ENCODE measurements at regions not wholly inside any gene's neighbourhood (a gene's known extent, or its start where the extent isn't known, plus 50 kb on each side); places are given as distances from the start of the nearest gene placed in this dataset.
"Not testable (repeated sequence)": the region's sequence is repeated elsewhere in the genome, so short reads cannot be mapped to it uniquely, and the experiment has no call there.

DNA sequence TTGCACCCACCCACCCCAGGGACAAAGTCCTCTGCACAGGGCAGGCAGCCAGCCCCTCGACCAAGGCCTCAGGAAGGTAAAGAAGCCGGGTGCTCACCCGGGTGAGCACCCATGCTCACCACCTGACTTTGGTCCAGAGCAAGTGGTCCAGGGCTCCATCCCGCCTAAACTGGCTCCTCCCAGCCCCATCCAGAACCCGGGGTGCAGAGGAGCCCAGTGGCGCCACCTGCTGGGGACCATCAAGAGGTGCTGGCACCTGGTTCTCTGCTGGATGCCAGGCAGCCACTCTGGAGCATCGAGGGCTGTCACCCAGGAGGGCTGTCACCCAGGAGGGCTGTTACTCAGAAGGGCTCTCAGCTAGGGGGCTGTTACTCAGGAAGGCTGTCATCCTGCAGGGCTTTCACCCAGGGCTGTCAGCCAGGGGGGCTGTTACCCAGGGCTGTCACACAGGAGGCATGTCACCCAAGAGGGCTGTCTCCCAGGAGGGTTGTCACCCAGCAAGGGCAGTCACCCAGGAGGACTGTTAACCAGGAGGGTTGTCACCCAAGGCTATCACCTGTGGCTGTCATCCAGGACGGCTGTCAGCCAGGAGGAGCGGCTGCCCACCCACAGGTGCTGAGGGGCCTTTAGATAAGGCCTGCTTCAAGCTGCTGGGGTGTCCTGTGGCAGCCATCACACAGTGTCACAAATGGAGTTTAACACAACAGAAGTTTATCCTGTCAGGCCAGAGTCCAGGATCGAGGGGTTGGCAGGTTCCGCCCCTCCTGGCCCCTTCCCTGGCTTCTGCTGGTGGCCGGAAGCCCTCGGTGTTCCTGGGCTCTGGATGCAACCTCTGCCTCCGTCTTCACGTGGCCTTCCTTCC lies 98.5 kb downstream of the TNFRSF13B start:
- no peak for ATAC-seq (ENCODE audit: low FRiP score)
- no peak for DNase-seq (ENCODE audit: low spot score)
- TF ChIP-seq, protein P1, sequence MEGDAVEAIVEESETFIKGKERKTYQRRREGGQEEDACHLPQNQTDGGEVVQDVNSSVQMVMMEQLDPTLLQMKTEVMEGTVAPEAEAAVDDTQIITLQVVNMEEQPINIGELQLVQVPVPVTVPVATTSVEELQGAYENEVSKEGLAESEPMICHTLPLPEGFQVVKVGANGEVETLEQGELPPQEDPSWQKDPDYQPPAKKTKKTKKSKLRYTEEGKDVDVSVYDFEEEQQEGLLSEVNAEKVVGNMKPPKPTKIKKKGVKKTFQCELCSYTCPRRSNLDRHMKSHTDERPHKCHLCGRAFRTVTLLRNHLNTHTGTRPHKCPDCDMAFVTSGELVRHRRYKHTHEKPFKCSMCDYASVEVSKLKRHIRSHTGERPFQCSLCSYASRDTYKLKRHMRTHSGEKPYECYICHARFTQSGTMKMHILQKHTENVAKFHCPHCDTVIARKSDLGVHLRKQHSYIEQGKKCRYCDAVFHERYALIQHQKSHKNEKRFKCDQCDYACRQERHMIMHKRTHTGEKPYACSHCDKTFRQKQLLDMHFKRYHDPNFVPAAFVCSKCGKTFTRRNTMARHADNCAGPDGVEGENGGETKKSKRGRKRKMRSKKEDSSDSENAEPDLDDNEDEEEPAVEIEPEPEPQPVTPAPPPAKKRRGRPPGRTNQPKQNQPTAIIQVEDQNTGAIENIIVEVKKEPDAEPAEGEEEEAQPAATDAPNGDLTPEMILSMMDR (IDR thresholded peaks at IDR 0.05), result no peak

DNA sequence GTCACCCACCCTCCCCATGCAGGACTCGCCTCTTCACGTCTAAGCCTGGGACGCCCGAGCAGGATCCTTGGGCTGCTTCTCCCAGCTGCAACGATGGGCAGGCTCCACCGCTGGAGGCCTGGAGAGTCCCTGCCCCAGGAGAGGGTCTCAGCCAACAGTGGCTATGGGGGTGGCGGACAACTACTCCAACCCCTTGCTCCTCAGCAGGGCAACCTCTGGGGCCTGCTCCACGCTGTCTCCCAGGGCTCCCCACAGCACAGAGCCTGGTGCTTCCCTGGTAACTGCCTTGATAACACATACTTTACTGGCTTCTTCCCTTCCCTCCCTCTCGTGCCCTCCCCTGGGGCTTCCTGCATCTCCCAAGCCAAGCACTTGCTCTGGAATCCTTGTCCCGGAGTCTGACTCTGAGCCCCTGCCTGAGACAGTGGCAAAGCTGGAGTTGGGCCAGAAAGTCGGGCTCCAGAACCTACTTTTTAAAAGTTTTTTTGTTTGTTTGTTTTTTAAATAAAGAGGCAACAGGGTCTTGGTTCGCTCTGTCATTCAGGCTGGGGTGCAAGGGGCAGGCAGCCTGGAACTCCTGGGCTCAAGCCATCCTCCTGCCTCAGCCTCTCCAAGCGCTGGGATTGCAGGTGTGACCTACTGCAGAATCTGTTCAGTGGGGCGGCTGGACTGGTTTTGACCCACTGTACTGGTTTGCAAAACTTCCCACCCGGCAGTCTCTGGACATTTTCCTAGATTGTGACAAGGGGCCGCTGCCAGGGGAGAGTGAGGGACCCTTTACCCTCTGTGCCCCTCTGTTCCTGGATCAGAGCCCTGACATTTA lies 99.4 kb downstream of the TNFRSF13B start:
- TF ChIP-seq, protein P1 (IDR thresholded peaks at IDR 0.05), result no peak
- ATAC-seq (ENCODE audit: low FRiP score) (no peak), DNase-seq (ENCODE audit: low spot score) (no peak)

DNA sequence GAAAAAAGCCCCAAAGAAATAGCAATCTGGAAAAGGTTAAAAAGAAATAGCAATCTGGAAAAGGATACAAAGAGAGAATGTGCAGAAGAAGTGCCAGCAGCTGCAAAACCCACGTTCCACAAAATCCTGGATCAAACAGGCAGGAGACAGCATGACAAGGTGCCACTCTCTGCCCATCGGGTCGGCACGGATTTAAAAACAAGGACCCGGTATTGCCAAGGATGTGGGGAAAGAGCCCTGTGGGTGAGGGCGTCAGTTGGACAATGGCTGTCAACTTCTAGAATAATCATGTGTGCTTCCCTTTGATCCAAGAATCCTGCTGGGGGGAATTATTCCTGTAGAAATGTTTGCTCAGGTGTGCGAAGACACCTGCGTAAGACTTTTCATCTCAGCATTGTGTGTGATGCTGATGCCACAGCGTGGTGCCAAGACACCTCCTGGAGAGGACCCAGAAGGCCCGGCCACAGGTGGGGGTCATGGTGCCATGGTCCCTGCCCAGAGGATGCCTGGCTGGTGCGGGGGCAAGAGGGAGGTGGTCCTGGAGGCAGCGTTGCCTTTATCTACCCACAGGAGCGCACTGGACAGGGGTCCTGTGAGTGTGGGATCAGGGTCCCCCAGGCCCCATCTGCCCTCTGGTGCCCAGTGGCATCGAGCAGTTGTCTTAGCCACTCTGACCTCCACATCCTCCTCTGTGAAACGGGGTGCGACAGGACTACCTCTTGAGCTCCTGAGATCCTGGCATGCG lies 100.3 kb downstream of the TNFRSF13B start:
- not testable (repeated sequence) for DNase-seq (ENCODE audit: low spot score); ATAC-seq (ENCODE audit: low FRiP score)

DNA sequence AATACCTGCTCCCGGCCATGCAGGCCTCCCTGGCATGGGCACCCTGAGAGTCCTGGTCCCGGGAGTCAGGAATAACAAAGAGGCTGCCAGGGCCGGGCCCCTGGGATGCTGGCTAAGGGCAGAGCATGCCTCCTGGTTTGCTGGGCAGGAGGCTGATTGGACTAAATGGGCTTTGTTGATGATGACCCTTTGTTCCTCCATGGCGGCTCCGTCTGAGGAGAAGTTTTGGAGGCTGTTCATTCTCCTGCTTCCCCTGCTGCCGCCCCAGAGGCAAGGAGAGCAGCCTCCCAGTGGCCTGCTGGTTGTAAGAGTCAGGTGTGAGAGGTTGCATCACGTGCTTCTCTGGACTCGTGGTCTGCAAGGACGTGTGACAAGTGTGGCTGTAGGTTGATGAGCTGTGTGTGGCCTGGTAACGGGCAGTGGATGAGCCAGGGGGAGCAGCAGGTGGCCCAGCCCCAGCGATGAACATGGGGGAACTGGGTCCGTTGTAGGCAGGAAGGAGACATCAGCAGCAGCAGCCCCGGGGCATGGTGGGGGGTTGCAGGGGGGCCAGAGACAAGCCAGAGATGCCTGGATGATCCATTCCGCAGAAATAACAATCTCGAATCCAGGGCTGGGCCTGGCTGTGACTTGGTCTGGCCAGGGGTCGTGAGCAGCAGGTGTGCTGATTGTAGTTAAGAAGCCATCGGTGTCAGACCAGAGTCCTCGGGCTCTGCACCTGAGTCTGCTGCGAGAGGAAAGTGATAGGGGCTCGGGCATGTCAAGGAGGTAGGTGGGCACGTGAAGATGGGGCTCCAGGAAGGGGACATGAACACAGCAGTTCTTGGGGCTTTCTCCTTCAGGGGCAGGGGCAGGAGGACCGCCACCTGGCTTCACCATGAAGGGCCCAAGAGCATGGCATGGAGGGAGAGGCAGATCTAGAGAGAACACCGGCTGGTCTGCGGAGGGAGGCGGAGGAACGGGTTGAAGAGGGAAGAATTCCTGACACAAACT lies 101.4 kb downstream of the TNFRSF13B start:
- ATAC-seq (ENCODE audit: low FRiP score) (no peak), DNase-seq (ENCODE audit: low spot score) (no peak)
- TF ChIP-seq, protein P1 (IDR thresholded peaks at IDR 0.05), result no peak

DNA sequence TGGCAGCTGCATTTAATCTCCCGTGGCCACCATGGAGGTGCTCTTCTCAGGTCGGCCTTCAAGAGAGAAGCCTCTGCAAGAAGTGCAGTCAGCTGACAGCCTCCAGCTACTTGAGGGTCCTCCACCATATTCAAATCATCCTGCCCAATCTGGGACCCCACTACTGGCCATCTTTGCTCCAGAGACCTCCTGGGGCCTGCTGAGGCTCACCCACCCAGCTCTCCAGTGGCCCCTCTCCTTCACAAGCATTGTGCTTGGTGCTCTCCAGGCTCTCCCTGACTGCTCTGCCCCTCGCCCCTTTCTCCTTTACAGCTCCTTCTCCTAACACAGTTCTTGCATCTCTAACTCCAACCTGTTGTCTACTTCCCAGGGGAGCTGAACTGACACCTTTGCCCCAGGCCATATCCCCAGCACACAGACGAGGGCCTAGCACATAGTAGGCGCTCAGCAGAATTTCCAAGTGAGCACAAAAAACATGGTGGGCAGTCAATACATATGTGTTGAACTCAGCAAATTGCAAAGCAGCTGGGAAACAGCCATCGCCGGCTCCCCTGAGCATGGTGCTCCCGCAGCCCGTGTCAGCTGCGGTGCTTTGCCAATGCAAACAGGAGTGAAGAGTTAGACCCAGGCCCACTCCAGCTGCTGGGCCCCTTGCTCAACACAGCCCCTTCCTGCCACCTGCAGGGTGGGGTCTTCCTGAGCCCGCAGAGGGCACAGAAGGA lies 102.2 kb downstream of the TNFRSF13B start:
- not testable (repeated sequence) for DNase-seq (ENCODE audit: low spot score); ATAC-seq (ENCODE audit: low FRiP score)

DNA sequence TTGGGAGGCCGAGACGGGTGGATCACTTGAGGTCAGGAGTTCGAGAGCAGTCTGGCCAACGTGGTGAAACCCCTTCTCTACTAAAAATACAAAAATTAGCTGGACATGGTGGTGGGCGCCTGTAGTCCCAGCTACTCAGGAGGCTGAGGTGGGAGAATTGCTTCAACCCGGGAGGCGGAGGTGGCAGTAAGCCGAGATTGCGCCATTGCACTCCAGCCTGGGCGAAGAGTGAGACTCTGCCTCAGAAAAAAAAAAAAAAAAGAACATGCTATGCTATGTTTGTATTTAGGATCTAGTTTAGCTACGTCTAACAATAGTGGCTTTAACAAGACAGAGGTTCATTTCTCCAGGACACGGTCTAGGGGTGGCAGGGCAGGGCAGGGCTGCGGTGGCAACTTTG lies 103.3 kb downstream of the TNFRSF13B start:
- not testable (repeated sequence) for DNase-seq (ENCODE audit: low spot score); ATAC-seq (ENCODE audit: low FRiP score)

DNA sequence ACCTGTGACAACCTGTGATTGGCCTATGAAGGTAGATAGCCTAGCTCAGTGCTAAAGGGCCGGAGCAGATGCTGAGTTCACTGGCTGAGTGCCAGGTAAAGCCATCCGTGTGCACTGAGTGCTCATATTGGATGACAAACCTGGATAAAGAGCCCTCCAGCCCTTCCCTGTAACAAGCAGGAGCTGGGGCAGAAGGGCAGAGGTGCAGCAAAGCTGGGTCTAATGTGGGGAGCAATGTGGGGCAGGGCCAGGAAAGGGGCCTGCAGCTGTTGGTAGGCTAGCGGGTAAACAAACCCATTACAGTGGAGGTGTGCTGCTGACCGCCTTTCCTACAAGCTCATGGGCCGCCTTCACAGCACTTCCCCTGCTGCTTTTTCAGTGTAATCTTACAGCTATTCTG lies 104.4 kb downstream of the TNFRSF13B start:
- not testable (repeated sequence) for DNase-seq (ENCODE audit: low spot score); ATAC-seq (ENCODE audit: low FRiP score)

DNA sequence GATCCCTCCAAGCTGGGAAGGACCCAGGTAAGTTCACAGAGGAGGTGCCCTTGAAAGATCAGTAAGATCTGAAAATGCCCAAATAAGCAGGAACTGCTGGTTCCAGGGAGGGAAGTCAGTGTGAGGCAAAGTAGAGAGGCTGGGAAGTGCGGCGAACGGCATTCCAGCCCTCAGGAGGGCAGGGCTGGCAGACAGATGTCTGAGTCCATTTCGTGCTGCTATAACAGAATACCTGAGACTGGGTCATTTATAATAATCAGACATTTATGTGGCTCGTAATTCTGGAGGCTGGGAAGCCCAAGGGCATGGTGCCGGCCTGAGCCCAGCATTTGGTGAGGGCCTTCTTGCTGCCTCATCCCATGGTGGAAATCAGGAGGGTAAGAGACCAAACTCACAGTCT lies 105.1 kb downstream of the TNFRSF13B start:
- not testable (repeated sequence) for DNase-seq (ENCODE audit: low spot score); ATAC-seq (ENCODE audit: low FRiP score)
